ENCODE measurements at regions not wholly inside any gene's neighbourhood (a gene's known extent, or its start where the extent isn't known, plus 50 kb on each side); places are given as distances from the start of the nearest gene placed in this dataset.

DNA sequence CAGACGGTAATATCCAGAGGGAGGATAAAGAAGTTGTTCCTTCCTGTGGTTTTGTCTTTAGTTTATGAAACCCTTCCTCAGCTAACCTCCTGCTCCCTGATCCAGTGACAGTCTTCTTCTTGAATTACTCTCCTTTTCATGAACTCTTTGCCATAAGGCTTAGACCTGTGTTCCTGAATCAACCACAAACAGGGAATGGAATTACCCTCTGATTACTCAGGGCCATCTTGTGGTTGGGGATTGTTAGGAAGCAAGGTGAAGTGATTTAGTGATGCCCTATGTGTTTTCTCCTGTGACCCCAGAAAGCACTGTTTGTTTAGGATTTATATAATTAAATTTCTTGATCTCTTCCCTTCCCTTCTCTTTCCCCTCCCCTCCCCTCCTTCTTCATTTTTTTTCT lies 409.1 kb downstream of the TAF11L14 start:
- DNase-seq (ENCODE audit: low spot score): no peak

DNA sequence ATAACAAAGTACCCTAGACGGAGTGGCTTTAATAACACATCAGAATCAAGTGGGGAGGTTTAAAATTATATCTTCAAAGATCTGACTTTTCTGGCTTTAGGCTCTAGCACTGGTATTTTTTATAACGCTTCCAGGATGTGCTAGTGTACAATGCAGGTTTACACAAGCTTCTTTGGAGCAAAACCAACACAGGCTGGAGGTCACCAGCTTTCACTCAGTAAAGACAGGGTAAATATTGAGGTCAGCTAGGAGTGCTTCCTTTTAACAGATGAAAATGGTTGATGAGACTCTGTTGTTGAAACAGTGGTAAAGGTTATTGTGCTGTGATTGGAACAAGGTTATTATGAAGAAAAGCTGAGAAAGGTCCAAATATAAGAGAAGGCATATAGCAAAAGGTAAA lies 414.2 kb downstream of the TAF11L14 start:
- DNase-seq (ENCODE audit: low spot score): no peak

DNA sequence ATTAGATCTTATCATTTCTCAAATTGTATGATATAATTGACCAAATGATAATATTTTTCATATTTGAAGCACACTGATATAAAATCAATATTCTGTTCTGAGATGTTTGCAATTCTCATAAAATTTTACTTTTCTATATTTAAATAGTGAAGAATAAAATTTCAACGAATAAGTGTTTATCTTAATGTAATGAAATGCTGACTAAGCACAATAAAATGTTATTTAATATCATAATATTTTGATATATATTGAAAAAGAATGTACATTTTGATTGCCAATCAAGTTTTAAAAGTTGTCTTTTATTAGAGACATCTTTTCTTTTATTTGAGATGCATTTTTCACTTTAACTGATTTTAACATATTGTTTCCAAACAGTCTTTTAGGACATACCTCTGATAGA lies 416.1 kb downstream of the TAF11L14 start:
- no peak for DNase-seq (ENCODE audit: low spot score)

DNA sequence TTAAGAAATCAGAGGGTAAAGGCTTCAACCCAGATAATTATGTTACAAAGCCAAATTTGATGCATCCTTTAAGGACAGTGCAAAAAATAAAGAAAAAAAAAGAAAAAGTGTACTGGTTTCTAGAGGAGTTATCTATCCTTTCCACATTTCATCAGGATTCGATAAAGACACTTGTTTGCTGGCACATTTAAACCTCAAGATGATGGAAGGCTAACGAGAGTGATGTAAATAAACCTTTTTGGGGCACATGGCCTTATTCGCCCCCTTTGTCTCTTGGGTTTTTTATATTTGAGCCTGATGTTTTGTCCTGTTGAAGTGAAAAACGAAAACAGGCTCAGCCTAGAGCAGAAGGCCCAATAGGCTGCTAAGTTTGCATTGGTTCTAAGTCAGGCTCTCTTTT lies 416.5 kb downstream of the TAF11L14 start:
- no peak for DNase-seq (ENCODE audit: low spot score)

DNA sequence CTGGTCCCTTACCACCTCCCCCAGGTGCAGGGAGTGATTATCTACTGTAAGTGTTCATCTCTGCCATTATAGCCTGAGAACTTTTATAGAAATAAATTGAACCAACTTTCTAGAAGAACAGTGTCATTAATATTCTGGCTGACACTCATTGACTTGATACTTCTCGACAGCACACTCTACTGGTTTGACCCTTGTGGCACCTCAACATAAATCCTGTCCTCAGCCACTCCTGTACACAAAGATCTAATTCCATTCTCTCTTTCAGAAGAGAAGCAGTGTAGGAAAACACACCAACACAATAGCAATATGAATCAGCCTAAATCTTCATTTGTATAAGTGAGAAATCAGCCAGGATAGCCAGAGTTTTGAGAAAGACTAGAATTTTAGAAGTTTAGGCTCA lies 417.7 kb downstream of the TAF11L14 start:
- no peak for DNase-seq (ENCODE audit: low spot score)

DNA sequence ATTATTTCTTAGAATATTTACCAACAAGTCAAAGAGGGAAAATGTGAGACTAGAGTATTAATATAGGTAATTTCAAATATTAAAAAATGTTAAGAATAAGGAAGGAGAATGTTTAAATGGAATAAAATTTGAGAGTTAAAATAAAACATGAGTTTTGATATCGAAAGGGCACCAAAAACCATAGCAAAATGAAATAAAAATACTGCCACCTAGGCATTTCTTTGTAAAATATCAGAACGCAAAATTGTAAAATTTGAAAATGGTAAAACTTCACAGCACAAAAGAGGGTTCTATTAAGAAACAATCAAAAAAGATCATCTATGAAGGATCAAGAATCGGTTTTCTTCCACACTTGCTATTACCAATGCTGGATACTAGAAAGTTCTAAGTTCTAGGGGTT lies 418.3 kb downstream of the TAF11L14 start:
- DNase-seq (ENCODE audit: low spot score): no peak

DNA sequence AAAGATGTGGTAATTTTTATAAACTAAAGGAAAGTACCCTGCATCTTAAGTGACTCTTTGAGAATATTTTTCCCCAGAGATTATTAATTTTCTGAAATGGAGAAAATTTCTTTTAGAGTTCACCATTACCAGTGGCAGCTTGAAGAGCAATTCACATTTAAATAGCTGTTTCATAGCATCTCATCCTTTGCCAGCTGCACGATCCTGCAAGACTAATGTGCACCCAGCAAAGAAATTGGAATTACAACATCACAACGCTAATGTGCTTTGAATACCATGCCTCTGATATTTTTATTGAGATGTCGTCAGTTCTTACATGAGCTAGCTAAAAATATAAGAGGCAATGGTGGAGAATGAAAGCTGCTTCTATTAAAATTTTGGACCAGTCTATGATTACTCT lies 423.5 kb downstream of the TAF11L14 start:
- DNase-seq (ENCODE audit: low spot score): no peak

DNA sequence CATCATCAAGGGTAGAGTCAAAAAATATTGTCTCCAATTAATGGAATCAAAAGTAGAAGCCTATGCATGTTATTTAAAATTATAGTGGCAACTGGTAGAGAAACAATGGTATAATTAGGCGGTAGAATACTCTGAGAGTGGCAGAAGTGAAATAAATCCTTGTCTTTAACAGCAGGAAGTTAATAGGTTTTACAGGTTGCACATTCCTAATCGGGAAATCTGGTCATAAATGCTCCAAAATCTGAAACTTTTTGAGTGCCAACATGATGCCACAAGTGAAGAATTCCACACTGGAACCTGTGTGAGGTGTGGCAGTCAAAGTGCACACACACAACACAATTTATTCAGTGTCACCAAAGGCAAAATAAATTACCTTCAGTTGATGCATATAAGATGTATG lies 433.4 kb downstream of the TAF11L14 start:
- no peak for DNase-seq (ENCODE audit: low spot score)

DNA sequence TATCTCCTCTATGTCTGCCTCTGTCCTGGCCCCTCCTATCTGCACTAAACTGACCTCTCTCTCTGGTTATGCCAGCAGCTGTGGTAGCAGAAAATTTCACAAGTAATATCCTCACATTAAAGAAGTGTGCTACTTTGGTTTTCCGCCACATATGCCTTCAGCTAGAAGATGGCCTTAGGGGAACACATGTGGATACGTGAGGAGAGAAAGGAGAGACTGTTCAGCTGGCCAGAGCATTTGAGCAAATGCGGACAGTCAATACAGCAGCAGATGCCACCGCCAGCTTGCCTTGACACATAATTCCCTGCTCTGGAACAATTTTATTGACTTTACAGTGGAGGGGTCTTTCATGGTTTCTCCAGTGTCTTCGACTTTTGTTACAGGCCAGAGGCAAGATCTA lies 434.6 kb downstream of the TAF11L14 start:
- no peak for DNase-seq (ENCODE audit: low spot score)

DNA sequence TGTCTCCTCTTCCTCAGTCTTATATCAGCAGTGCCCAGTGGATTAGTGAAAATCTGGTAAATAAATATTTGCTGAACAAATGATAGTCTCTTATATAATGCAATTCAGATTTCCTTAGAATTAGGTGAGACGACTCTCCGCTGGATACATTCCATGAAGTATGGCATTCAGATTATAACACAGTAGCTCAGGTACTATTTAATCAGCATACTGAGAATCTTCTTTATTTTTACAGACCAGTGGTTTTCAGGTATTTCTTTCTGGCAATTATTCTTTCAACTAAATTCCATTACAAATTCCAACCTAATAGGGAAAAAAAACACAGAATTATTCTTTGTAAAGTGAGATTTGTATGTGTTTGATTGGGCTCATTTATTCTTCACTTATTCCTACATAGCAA lies 435.5 kb downstream of the TAF11L14 start:
- DNase-seq (ENCODE audit: low spot score): no peak

DNA sequence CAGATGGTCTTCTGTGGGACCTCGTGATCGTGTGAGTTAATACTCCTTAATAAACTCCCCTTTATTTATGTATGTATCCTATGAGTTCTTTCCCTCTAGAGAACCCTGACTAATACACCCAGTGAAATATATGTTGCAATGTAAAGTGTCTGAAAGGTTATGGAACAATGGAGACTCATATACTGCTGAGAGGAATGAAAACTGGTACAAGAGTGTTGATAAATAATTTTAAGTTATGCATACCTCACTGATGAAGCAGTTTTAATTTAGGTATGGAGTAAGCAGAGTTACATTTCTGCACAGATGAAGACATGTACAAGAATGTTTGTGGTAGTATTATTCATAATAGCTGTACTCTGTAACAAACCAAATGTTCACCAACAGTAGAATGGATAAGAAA lies 438.3 kb downstream of the TAF11L14 start:
- DNase-seq (ENCODE audit: low spot score): no peak

DNA sequence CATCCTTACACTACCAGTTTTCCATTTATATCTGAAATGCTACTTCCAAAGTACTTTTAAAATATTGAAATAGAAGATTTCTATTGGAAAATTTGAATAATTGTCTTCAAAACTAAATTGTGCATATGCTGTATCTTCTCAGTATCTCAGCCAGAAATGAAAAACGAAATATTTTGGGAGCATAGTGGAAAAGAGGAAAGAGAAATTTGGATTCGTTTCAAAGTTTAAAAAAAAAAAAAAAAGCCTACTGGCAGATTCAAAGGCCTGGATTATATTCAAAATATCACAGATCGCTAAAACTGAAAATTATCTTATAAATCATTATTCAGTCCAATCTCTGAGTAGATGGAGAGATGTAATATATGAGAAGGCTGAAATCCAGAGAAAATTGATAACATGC lies 440.7 kb downstream of the TAF11L14 start:
- DNase-seq (ENCODE audit: low spot score): no peak

DNA sequence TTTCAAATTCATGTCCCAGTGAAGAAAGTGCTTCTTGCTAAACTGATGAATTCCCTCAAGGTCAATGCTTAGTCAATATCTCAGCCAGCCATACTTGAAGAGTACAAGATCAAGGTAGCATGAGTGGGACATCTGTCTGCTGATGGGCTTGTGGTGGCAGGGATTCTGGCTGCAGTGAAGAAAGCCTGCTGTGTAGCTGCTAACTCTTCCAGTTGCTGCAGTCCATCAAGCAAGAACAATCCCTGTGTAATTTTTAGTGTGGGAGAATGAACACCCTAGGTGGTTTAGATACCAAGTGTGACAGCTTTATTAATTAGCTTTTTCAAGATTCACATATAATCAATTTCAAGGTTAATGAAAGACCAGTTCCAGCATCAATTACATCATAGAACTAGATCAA lies 443.9 kb downstream of the TAF11L14 start:
- DNase-seq (ENCODE audit: low spot score): no peak

DNA sequence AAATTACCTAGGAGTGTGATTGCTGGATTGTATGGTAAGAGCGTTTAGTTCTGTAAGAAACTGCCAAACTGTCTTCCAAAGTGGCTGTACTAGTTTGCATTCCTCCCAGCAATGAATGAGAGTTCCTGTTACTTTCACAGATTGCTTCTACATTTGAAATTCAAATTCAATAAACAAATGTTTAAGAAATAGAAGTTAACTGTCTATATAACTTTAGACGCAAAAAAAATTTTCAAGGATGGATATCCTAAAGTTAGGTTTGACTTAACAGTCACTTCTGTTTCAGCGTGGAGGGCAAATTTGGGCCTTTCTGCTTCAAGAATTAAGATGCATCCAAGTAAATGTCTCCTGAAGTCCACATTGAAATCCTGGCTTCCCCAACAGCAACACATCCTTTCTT lies 445.6 kb downstream of the TAF11L14 start:
- no peak for DNase-seq (ENCODE audit: low spot score)

DNA sequence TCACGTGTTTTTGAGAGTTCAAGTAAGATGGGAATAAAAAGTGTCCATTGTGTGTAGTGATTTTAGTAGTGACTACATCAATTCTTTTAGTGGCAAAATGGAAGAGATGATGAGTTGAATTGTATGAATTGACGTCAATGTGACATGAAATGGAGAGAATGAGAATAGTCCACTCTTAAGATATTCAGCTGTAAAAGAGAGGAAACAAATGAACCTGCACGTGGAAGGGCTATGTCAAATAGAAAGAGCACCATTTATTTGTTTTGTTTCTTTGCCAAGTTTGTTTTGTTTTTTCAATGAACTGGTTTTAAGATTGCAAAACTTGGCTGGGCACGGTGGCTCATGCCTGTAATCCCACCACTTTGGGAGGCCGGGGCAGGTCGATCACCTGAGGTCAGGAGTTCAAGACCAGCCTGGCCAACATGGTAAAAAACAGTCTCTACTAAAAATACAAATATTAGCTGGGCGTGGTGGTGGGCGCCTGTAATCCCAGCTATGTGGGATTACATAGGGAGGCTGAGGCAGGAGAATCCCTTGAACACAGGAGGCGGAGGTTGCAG lies 453.8 kb downstream of the TAF11L14 start:
- no peak for DNase-seq (ENCODE audit: low spot score)

DNA sequence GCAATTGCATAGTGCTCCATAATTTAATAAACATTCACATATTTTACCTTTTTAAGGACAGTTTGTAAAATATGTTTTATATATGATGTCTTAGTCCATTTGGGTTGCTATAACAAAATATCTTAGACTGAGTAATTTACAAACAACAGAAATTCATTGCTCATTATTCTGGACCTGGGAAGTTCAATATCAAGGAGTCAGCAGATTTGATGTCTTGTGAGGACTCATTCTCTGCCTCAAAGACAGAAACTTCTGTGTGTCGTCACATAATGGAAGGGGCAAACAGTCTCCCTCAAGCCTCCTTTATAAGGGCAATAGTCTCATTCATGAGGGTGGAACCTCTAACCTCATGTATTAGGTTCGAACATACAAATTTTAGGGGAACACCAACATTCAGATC lies 455.9 kb downstream of the TAF11L14 start:
- no peak for DNase-seq (ENCODE audit: low spot score)

DNA sequence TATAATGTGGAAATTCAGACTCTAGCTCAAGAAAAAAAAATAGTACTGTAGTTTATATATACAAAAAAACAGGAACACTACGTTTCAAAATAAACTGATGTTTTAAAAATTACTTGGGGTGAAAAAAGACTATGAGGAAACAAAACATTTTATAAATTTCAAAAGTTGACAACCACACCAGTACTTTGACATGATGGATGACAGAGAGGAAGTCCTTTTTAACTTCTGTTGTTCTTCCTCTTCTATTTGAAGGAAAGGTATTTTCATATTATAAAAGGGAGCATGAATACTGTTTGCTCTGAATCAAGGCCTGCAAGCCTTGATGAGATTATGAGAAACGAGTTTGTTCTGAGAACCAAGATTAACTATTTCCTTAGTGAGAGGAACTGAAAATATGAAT lies 456.9 kb downstream of the TAF11L14 start:
- no peak for DNase-seq (ENCODE audit: low spot score)

DNA sequence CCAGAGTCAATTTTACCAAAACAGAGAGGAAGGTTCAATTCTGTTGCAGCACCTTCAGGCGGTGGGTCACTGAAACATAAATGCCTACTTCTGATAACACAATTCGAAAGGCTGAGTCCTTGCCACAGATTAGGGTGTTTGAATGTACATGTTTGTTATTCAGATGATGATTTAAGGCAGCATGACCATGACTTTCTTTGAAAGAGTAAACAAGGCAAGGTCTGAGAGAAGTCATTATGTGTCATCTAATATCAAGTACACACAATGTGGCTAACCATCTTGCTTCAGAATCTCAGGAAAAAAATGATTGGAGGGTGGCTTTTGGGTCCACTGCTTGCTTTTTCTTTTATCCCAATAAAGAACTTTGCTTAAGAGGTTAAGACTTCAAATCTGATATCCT lies 457.5 kb downstream of the TAF11L14 start:
- no peak for DNase-seq (ENCODE audit: low spot score)

DNA sequence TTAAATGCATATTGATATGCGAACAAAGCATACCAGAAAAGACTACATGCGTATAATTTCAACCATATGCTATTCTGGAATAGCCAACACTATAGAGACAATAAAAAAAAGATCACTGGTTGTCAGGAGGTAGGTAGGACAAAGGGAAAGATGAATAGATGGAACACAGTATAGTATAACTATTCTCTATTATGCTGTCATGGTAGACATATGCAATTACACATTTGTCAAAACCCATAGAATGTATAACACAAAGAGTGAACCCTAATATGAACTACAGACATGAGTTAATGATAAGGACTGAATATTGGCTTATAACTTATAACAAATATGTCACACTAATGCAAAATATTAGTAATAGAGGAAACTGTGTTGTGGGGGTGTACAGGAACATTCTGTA lies 460.8 kb downstream of the TAF11L14 start:
- no peak for DNase-seq (ENCODE audit: low spot score)

DNA sequence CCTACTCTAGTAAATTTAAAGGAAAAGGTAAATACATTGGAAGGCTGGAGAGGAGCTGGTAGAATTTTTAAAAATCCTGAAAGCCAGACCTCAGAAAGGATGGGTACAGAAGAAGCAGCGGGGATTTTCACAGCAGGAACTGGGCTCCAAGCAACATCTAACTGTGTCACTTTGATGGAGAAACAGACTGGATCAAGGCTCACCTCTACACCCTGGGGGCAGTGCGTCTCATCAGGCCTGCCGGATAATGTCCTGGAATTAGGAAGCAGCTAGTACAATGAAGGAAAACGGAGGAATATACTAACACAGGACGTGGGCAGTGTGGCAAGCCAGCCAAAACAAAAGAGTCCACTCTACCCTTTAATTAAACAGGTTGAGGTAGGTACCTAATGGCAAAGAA lies 463.6 kb downstream of the TAF11L14 start:
- DNase-seq (ENCODE audit: low spot score): no peak

DNA sequence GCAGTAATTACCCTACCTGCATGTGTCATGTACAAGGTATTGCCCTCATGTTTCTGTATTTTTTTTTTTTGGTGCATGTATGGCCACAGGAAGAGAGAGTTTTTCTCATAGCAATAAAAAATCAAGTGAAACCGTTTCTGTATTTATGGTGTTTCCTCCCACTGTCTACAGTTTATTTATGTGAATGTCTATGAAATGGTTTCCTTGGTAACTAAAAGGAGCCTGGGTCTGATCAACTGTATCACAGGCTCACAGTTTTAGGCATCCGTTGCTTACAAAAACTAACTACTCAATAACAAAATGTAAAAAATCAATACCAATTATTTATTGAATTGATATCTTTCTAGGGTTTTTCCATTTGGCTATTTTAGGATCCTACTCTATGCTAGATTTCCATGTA lies 464.4 kb downstream of the TAF11L14 start:
- DNase-seq (ENCODE audit: low spot score): no peak

DNA sequence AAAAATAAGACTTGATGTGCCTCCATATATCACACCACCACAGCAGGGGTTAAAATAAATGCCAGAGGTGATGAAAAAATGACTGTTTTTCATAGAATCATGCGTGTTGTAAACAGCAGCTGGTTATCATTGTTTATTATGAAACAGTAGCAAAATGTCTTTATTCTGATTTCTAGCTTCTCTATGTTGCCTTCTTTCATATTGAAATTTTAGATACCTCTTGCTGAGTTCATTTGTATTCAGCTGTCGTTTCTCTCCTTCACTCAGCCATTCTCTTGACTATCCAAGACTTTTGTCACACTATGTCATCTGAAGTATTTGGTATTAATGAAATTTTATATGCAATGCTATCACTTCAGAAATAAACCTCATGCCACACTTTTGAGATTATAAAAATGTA lies 465.0 kb downstream of the TAF11L14 start:
- no peak for DNase-seq (ENCODE audit: low spot score)

DNA sequence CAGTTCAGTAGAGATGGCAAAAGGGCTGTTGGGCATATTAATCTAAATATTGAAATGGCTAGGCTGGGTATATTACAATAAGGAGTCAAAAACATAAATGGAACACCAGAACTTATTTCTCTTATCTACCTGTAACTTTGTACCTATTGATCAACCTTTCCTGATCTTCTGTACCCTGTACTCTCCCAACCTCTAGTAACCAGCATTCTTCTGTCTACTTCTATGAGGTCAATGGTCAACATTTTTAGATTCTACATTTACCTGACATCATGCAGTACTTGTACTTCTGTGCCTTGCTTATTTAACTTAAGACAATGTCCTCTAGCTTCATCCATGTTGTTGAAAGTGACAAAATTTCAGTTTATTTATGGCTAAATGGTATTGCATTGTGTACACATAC lies 467.3 kb downstream of the TAF11L14 start:
- no peak for DNase-seq (ENCODE audit: low spot score)

DNA sequence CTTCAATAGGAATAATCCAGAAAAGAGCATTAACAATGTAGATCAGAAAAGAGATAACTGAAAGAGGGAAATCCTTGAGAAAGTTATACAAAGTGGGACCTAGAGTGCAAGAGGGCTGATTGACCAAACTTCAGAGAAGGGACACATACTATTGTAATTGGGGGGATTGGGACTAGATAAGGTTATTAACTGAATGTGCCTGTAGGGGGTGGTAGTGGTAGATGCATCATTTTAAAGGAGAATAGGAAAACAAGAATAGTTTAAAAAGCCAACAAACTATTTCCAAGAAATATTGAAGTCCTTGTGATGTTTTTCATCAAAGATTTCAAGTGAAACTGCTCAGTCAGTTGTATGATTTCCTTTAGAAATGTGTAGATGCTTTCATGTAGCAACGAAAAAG lies 468.5 kb downstream of the TAF11L14 start:
- no peak for DNase-seq (ENCODE audit: low spot score)

DNA sequence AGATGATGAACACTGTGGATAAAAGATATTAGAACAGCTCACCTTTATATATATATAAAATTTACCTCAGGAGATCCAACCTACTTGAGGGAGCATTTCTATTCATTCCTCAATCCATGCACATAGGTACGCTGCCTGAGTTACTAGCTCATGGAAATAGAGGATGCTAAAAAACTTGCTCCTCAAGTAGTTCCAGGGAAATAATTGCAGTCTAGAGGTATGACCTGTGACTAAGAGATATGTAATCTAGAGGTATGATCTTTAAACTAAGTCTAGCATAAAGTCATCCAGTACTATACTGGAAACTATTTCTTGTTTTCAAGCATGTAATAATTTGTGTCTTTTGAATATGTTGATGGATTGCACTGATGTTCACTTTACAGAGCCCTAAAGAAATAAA lies 471.2 kb downstream of the TAF11L14 start:
- no peak for DNase-seq (ENCODE audit: low spot score)
